PC-9 (cell line): ENCODE measurements at regions not wholly inside any gene's neighbourhood (a gene's known extent, or its start where the extent isn't known, plus 50 kb on each side); places are given as distances from the start of the nearest gene placed in this dataset.

ENCODE experiments used
- EZH2 ChIP-seq: fragments of 200-600 bp; sonication (generic); IDR thresholded peaks from 2 replicates; pipeline ENCODE4 v1.8.0; 2017; ENCODE audit warnings: antibody characterized with exemption, low read depth
- TF ChIP-seq, protein P1 (sequence below): fragments of 200-600 bp; sonication (generic); conservative IDR thresholded peaks from 2 replicates; pipeline ENCODE4 v1.6.1; 2017; ENCODE audit warnings: mixed run types, antibody characterized with exemption, mild to moderate bottlenecking, moderate library complexity

DNA sequence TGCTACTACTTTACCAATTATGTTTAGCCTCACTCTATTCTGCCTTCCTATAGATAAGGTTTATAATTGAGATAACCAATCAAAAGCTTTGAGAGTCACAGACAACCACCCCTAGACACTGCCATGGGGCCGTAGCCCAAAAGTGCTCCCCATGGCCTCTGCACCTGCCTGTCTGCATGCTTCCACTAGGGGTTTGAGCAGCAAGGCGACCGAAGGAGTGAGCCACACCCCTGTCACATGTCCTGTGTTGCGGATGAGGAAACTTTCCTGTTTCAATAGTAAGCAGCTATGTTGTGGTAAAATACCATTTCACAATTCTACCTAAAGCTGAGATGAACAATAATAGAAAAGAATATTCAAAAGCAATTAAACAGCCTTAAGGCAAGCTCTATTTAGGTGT, 856.0 kb upstream of the FRG1 start:
- TF ChIP-seq, protein P1, sequence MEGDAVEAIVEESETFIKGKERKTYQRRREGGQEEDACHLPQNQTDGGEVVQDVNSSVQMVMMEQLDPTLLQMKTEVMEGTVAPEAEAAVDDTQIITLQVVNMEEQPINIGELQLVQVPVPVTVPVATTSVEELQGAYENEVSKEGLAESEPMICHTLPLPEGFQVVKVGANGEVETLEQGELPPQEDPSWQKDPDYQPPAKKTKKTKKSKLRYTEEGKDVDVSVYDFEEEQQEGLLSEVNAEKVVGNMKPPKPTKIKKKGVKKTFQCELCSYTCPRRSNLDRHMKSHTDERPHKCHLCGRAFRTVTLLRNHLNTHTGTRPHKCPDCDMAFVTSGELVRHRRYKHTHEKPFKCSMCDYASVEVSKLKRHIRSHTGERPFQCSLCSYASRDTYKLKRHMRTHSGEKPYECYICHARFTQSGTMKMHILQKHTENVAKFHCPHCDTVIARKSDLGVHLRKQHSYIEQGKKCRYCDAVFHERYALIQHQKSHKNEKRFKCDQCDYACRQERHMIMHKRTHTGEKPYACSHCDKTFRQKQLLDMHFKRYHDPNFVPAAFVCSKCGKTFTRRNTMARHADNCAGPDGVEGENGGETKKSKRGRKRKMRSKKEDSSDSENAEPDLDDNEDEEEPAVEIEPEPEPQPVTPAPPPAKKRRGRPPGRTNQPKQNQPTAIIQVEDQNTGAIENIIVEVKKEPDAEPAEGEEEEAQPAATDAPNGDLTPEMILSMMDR, result no peak
- no peak for TF ChIP-seq EZH2
